SJCRH30 (cell line): ENCODE measurements at regions not wholly inside any gene's neighbourhood (a gene's known extent, or its start where the extent isn't known, plus 50 kb on each side); places are given as distances from the start of the nearest gene placed in this dataset.

Source experiments
- DNase-seq, 2 experiments: peaks; one replicate each; pipeline ENCODE4 v3.0.0-alpha.2; 2015 to 2020
- H3K27ac ChIP-seq: fragments of 250-450 bp; sonication (Bioruptor Pico); 2 replicates; pipeline ENCODE4 v1.5.1; 2020; ENCODE audit warnings: mild to moderate bottlenecking, moderate library complexity
- H3K27me3 ChIP-seq: fragments of 250-450 bp; sonication (Bioruptor Pico); 2 replicates; pipeline ENCODE4 v1.5.1; 2020; ENCODE audit warnings: mild to moderate bottlenecking, moderate library complexity
- H3K36me3 ChIP-seq: fragments of 250-450 bp; sonication (Bioruptor Pico); 2 replicates; pipeline ENCODE4 v1.5.1; 2020; ENCODE audit warnings: mild to moderate bottlenecking, moderate library complexity
- H3K4me1 ChIP-seq: fragments of 250-450 bp; sonication (Bioruptor Pico); 2 replicates; pipeline ENCODE4 v1.5.1; 2020; ENCODE audit warnings: mild to moderate bottlenecking, moderate library complexity
- H3K4me3 ChIP-seq: fragments of 250-450 bp; sonication (Bioruptor Pico); 2 replicates; pipeline ENCODE4 v1.5.1; 2020; ENCODE audit warnings: mild to moderate bottlenecking, moderate library complexity
- H3K9me3 ChIP-seq: fragments of 250-450 bp; sonication (Bioruptor Pico); replicated peaks from 2 replicates; pipeline ENCODE4 v1.5.1; 2020; ENCODE audit warnings: mild to moderate bottlenecking, moderate library complexity

DNA sequence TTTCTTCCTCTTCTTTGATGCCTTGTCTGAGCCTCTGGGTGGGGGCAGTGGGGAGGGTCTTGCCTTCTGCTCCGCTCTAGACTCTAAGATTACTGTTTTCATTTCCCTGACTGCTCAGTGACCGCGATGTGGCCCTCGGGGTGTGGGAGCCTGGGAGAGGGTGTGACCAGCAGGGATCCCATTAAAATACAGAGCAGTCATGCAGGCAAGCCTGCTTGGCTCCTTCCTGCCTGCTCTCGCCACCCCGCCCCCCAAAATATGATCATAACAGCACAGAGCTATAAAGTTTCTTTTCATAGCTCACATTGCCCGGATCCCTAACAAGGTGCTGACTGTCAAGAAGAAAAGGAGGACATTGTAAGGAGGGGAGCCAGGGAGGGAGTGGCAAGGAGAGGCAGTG lies 332.9 kb downstream of the RAB28 start:
- Histone ChIP-seq H3K9me3 (no peaks in the 10 kb centered on the region), H3K4me1 (no peaks in the 10 kb centered on the region), H3K4me3 (no peak overlapping the region), H3K27me3 (no peaks in the 10 kb centered on the region), H3K36me3 (no peaks in the 10 kb centered on the region), H3K27ac (no peak overlapping the region)
- peak in 1 of 2 experiments; percentile 6 for DNase-seq

GRCh38 chr4:13143222-13144070 lies 340.7 kb downstream of the RAB28 start:
- Histone ChIP-seq H3K36me3 (no peaks in the 10 kb centered on the region), H3K4me1 (no peaks in the 10 kb centered on the region), H3K27me3 (no peaks in the 10 kb centered on the region), H3K9me3 (no peaks in the 10 kb centered on the region), H3K27ac (no peak overlapping the region), H3K4me3 (no peak overlapping the region)
- no peak for DNase-seq

DNA sequence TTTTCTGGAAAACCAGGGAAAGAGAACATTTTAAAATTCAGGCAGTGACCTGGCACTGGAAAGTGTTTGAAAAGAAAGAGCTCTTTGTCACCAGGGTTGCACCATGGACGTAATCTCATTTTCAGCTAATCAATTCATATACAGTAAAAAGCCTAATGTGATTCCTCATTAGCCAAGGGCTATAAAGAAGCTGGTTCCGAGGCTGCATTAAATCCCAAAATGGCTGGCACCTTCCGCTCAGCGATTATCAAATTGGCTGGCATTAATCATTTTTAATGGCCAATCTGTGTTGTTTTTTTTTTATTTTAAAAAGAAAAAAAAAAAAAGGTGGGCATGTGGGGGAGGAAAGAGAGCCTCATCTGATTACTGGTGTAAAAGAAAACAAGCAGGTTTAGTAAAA lies 341.4 kb downstream of the RAB28 start:
- Histone ChIP-seq H3K36me3 (no peaks in the 10 kb centered on the region), H3K4me1 (no peaks in the 10 kb centered on the region), H3K27ac (no peak overlapping the region), H3K9me3 (no peaks in the 10 kb centered on the region), H3K4me3 (no peak overlapping the region), H3K27me3 (no peaks in the 10 kb centered on the region)
- DNase-seq, result no peak

DNA sequence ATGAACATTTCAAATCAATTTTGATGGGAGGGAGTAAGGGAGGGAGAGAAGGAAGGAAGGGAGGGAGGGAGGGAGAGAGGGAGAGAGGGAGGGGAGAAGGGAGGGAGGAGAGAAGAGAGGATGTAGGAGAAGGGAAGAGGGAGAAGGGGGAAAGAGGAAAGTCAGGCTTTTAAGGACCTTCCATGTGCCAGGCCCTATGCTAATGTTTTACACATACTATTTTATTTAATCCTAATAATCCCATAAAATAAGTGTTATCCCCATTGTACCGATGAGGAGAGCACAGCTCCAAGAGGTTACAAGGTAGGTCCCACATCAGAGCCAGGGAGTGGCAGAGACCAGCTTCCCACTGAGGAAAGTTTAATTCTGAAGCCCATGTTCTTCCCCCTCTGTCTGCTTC lies 341.9 kb downstream of the RAB28 start:
- H3K27ac ChIP-seq, result no peak overlapping the region
- H3K27me3 ChIP-seq, result no peaks in the 10 kb centered on the region
- H3K4me3 ChIP-seq, result no peak overlapping the region
- H3K9me3 ChIP-seq, result no peaks in the 10 kb centered on the region
- no peak for DNase-seq
- H3K4me1 ChIP-seq, result 0 out of 2 replicates have a peak, but pooled peaks cover 4% of the 10 kb centered on the region
- H3K36me3 ChIP-seq, result no peaks in the 10 kb centered on the region

DNA sequence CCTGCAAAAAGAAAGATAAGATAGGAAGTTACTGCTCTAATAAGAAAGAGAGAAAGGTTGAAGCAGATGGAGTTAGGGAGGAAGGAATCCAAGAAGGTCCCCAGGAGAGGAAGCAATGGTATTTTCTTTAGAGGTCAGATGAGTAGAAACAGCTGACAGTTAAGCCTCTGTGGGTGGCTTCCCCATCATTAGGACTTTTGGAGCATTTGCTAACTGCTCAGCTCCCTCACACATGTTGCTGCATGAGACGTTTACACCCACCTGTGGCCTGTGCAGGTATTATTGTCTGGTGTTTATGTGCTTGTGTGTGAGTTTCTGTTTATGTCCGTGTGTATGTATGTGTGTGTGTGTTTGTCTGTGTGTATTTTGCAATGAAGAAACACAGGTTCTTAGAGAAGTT lies 346.8 kb downstream of the RAB28 start:
- H3K9me3 ChIP-seq, result no peaks in the 10 kb centered on the region
- no peaks in the 10 kb centered on the region for H3K27me3 ChIP-seq
- DNase-seq, result peak; percentile 22 to 58
- no peak overlapping the region for H3K4me3 ChIP-seq
- no peaks in the 10 kb centered on the region for H3K36me3 ChIP-seq
- H3K27ac ChIP-seq, result no peak overlapping the region
- 0 out of 2 replicates have a peak, but pooled peaks cover 7% of the 10 kb centered on the region for H3K4me1 ChIP-seq

GRCh38 chr4:13133700-13134099 lies 350.4 kb downstream of the RAB28 start:
- Histone ChIP-seq H3K9me3 (no peaks in the 10 kb centered on the region), H3K4me1 (0 out of 2 replicates have a peak, but pooled peaks cover 7% of the 10 kb centered on the region), H3K4me3 (no peak overlapping the region), H3K36me3 (no peaks in the 10 kb centered on the region), H3K27ac (no peak overlapping the region), H3K27me3 (no peaks in the 10 kb centered on the region)
- DNase-seq, result no peak

DNA sequence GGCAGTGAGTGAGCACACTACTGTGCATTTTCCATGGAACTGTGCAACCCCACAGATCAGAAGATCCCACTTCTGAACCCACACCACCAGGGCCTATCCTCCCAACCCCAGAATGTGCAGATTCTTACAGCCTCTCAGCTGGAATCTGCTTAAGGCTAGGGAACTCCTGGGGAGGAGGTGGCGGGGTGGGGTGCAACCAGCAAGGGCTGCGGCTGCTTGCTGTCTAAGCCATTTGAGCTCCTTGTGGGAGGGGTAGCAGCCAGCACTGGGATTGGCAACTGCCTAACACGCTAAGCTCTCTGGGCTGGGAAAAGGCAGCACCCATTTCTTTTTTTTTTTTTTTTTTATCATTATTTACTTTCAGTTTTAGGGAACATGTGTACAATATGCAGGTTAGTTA lies 353.3 kb downstream of the RAB28 start:
- H3K27ac ChIP-seq, result no peak overlapping the region
- H3K4me1 ChIP-seq, result no peaks in the 10 kb centered on the region
- H3K9me3 ChIP-seq, result no peaks in the 10 kb centered on the region
- no peaks in the 10 kb centered on the region for H3K36me3 ChIP-seq
- H3K4me3 ChIP-seq, result no peak overlapping the region
- H3K27me3 ChIP-seq, result no peaks in the 10 kb centered on the region
- DNase-seq, result no peak

GRCh38 chr4:13129095-13129494 lies 355.0 kb downstream of the RAB28 start:
- no peak for DNase-seq
- Histone ChIP-seq H3K4me3 (no peak overlapping the region), H3K27ac (no peak overlapping the region), H3K4me1 (no peaks in the 10 kb centered on the region), H3K27me3 (no peaks in the 10 kb centered on the region), H3K36me3 (no peaks in the 10 kb centered on the region), H3K9me3 (no peaks in the 10 kb centered on the region)

GRCh38 chr4:13126976-13127910 lies 356.9 kb downstream of the RAB28 start:
- Histone ChIP-seq H3K9me3 (no peaks in the 10 kb centered on the region), H3K27me3 (no peaks in the 10 kb centered on the region), H3K36me3 (no peaks in the 10 kb centered on the region), H3K4me1 (no peaks in the 10 kb centered on the region), H3K4me3 (no peak overlapping the region), H3K27ac (no peak overlapping the region)
- peak in 1 of 2 experiments; percentile 20 for DNase-seq

DNA sequence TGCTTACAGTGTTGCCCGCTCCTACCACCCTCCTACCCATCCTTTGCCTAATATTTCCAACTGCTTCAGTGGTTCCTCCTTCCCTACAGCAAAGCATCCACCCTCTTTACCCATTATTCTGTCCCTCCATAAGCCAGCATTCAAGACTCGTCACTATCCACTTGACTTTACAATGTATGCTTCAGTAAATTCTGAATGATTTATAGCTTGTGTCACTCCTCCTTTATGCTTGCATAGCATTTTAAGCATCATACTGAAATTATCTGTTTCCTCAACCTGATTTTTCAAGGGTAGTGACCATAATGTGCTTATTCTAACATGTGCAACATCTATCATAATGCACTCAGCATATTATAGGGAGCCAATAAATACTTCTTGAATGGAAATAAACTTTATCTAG lies 365.5 kb downstream of the RAB28 start:
- Histone ChIP-seq H3K4me3 (no peak overlapping the region), H3K4me1 (no peaks in the 10 kb centered on the region), H3K9me3 (no peaks in the 10 kb centered on the region), H3K27me3 (no peaks in the 10 kb centered on the region; the same call in 1 of the 2 replicates), H3K36me3 (no peaks in the 10 kb centered on the region), H3K27ac (no peak overlapping the region)
- no peak for DNase-seq

DNA sequence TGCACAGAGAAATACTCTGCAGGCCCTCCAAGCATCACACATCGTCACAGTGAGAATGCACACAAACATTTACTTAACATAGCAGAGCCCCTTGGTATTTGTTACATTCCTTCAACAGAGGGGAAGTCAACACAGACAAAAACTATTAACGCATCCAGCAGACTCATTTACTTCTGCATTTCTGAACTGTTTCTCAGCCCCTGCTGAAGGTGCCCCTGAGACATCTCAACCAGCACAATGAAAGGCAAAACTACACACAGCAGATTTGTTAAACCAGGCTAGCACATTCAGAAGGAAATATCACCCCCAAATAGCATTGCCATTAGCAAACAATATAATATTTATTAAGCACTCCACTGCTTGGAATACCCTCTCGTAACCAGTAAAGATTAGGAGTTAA lies 367.0 kb downstream of the RAB28 start:
- Histone ChIP-seq H3K4me1 (no peaks in the 10 kb centered on the region), H3K36me3 (no peaks in the 10 kb centered on the region), H3K27ac (no peak overlapping the region), H3K9me3 (no peaks in the 10 kb centered on the region), H3K4me3 (no peak overlapping the region), H3K27me3 (no peaks in the 10 kb centered on the region; the same call in 1 of the 2 replicates)
- DNase-seq, result no peak

DNA sequence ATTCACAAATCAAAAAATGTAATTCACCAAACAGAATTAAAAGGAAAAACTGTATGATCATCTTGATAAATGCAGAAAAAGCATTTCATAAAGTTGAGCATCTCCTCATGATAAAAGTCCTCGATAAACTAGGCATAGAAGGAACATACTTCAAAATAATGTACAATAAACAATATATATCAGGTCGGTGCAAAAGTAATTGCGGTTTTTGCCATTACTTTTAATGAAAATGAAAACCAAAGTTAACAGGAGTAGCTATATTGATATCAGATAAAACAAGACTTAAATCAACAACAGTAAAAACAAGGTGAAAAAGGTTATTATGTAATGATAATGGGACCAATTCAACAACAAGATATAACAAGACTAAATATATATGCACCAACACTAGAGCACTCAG lies 372.1 kb downstream of the RAB28 start:
- DNase-seq, result no peak
- H3K4me1 ChIP-seq, result no peaks in the 10 kb centered on the region
- H3K27ac ChIP-seq, result no peak overlapping the region
- H3K4me3 ChIP-seq, result no peak overlapping the region
- H3K36me3 ChIP-seq, result no peaks in the 10 kb centered on the region
- no peaks in the 10 kb centered on the region; the same call in 1 of the 2 replicates for H3K9me3 ChIP-seq
- H3K27me3 ChIP-seq, result no peaks in the 10 kb centered on the region

DNA sequence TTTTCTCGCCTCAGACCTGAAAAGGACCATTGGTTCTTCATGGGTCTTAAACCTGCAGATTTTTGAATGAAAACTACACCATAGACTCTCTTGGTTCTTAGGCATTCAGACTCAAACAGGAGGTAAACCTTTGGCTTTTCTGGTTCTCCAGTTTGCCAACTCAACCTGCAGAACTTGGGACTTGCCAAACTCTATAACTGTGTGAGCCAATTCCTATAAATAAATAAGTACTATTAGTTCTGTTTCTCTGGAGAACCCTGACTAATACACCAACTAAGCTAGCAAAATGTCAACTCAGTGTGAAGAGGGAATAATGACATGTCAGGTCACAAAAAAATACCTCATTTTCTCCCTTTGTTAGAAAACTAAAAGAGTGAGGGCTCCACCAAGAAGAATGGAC lies 374.6 kb downstream of the RAB28 start:
- no peak for DNase-seq
- Histone ChIP-seq H3K4me1 (no peaks in the 10 kb centered on the region), H3K9me3 (no peaks in the 10 kb centered on the region; the same call in 1 of the 2 replicates), H3K4me3 (no peak overlapping the region), H3K27me3 (no peaks in the 10 kb centered on the region), H3K27ac (no peak overlapping the region), H3K36me3 (no peaks in the 10 kb centered on the region)

GRCh38 chr4:13108096-13108495 lies 376.0 kb downstream of the RAB28 start:
- Histone ChIP-seq H3K4me1 (no peaks in the 10 kb centered on the region), H3K27ac (no peak overlapping the region), H3K9me3 (no peaks in the 10 kb centered on the region; the same call in 1 of the 2 replicates), H3K36me3 (no peaks in the 10 kb centered on the region), H3K27me3 (0 out of 2 replicates have a peak, but pooled peaks cover 2% of the 10 kb centered on the region), H3K4me3 (no peak overlapping the region)
- peak in 1 of 2 experiments; percentile 21 for DNase-seq
